ENCODE measurements at regions not wholly inside any gene's neighbourhood (a gene's known extent, or its start where the extent isn't known, plus 50 kb on each side); places are given as distances from the start of the nearest gene placed in this dataset.

DNA sequence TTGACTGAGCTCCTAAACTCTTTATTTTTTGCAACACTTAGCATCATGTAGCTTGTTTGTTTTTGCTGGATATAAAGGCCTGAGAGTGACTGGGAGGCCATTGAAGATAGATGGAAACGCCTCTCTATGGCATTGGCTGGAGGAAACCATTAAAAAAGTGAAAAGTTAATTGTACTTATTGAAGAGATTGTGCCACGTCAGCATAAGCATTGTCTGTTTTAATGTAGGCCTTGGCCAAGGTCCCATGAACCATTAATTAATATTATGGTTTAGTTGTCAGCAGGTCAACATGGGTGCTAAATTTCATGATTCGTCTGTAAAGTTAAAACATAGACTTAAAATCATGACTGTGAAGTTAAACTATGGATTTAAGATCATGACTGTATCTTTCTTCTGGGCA lies 178.6 kb downstream of the GATA3 start:
- Histone ChIP-seq H3K27me3 (ENCODE audit: control insufficient read depth, insufficient read depth, low read length) (no peaks in the 10 kb centered on the region), H3K9me3 (ENCODE audit: control insufficient read depth, insufficient read depth, low read length) (peaks cover 14% of the 10 kb centered on the region), H3K4me3 (ENCODE audit: low read depth, low read length) (no peak overlapping the region), H3K27ac (ENCODE audit: low read depth, low read length) (no peak overlapping the region)
- no peak for DNase-seq (ENCODE audit: low read depth, low spot score)
- ChIA-PET CTCF (no interaction called here), POLR2A (no interaction called here)
- TF ChIP-seq CTCF (IDR thresholded peaks at IDR 0.05; ENCODE audit: low read depth, low read length), result no peak

- no peak for DNase-seq (ENCODE audit: low read depth, low spot score)
- ChIA-PET CTCF (no interaction called here), POLR2A (no interaction called here)
- Histone ChIP-seq H3K9me3 (ENCODE audit: control insufficient read depth, insufficient read depth, low read length) (peaks cover 14% of the 10 kb centered on the region), H3K4me3 (ENCODE audit: low read depth, low read length) (no peak overlapping the region), H3K27me3 (ENCODE audit: control insufficient read depth, insufficient read depth, low read length) (no peaks in the 10 kb centered on the region), H3K27ac (ENCODE audit: low read depth, low read length) (no peak overlapping the region)
- TF ChIP-seq CTCF (IDR thresholded peaks at IDR 0.05; ENCODE audit: low read depth, low read length), result no peak
Measured at GRCh38 chr10:8233832-8234259, 179.4 kb downstream of the GATA3 start.

DNA sequence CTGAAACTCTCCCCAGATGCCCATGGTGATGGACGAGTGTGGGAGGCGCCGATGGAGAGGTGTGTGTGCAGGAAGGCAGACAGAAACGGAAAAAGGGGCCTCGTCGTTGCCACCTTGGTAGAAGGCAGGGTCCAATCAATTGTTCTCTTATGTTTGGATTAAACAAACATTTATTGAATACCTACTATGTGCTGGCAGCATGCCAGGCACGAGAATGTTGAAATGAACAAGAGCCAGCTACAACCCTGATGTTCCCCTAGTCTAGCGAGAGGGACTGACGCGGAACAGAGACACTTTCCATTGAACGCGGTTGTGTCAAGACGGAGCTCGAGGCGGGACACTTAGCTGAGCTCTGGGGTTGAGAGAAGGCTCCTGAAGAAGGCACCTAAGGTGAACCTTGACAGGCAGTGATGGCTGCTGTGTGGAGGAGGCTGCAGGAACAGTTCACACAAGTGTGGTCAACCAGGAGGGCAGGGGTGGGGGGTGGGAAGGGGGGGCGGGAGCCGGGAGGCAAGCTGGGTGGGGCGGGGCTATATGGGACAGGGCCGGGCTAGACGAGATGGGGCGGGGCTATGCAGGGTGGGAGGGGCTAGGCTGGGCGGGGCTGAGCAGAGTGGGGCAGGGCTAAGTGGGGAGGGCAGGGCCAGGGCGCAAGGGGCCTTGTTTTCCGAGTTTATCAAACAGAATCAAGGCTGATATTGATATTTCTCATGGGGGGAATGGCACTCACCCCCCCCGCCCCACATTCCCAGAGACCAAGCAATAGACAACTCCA lies 181.0 kb downstream of the GATA3 start:
- H3K4me3 ChIP-seq (ENCODE audit: low read depth, low read length), result no peak overlapping the region
- DNase-seq (ENCODE audit: low read depth, low spot score), result no peak
- no peak for TF ChIP-seq CTCF (IDR thresholded peaks at IDR 0.05; ENCODE audit: low read depth, low read length)
- ChIA-PET POLR2A (no interaction called here), CTCF (no interaction called here)
- peaks cover 21% of the 10 kb centered on the region for H3K9me3 ChIP-seq (ENCODE audit: control insufficient read depth, insufficient read depth, low read length)
- no peaks in the 10 kb centered on the region for H3K27me3 ChIP-seq (ENCODE audit: control insufficient read depth, insufficient read depth, low read length)
- H3K27ac ChIP-seq (ENCODE audit: low read depth, low read length), result peak overlapping the region; percentile 11

DNA sequence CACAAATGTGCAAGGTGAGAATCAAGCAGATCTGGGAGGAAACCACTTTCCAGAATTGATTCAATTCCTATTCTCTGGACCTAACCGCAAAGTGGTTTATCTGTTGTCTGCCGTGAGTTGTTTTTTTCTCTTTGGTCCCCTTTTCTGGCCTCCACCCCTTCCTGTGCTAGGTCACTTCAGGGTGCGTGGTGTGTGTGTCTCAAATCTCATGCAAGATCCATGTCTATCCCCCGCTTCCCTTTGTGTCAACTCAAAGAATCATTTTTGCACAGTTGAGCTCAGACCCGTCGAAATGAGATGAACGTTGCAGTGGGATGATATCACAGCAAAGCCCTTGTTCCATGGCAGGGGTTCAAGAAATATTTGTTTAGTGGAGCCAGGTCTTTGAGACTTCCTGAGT lies 184.5 kb downstream of the GATA3 start:
- H3K9me3 ChIP-seq (ENCODE audit: control insufficient read depth, insufficient read depth, low read length), result peaks cover 26% of the 10 kb centered on the region
- CTCF ChIA-PET, result no interaction called here
- no peak overlapping the region for H3K27ac ChIP-seq (ENCODE audit: low read depth, low read length)
- TF ChIP-seq CTCF (IDR thresholded peaks at IDR 0.05; ENCODE audit: low read depth, low read length), result no peak
- POLR2A ChIA-PET, result no interaction called here
- DNase-seq (ENCODE audit: low read depth, low spot score), result no peak
- H3K27me3 ChIP-seq (ENCODE audit: control insufficient read depth, insufficient read depth, low read length), result no peaks in the 10 kb centered on the region
- H3K4me3 ChIP-seq (ENCODE audit: low read depth, low read length), result no peak overlapping the region

GRCh38 chr10:8240861-8241260 lies 186.4 kb downstream of the GATA3 start:
- DNase-seq (ENCODE audit: low read depth, low spot score), result no peak
- Histone ChIP-seq H3K9me3 (ENCODE audit: control insufficient read depth, insufficient read depth, low read length) (peaks cover 28% of the 10 kb centered on the region), H3K27me3 (ENCODE audit: control insufficient read depth, insufficient read depth, low read length) (no peaks in the 10 kb centered on the region), H3K27ac (ENCODE audit: low read depth, low read length) (no peak overlapping the region), H3K4me3 (ENCODE audit: low read depth, low read length) (no peak overlapping the region)
- no peak for TF ChIP-seq CTCF (IDR thresholded peaks at IDR 0.05; ENCODE audit: low read depth, low read length)
- CTCF ChIA-PET, result no interaction called here
- POLR2A ChIA-PET, result no interaction called here

All from AG04450 (cell line).